HG03064 (cell line): ENCODE measurements at regions not wholly inside any gene's neighbourhood (a gene's known extent, or its start where the extent isn't known, plus 50 kb on each side); places are given as distances from the start of the nearest gene placed in this dataset.

Experiments used
- ATAC-seq: cut with Tn5 transposase; IDR thresholded peaks from one replicate; pipeline ENCODE4 v1.9.1; 2021; ENCODE audit warnings: low read depth; ENCODE audit not compliant: unreplicated experiment

GRCh38 chr2:217396165-217396564 lies 536.3 kb upstream of the TNP1 start:
- no peak for ATAC-seq

DNA sequence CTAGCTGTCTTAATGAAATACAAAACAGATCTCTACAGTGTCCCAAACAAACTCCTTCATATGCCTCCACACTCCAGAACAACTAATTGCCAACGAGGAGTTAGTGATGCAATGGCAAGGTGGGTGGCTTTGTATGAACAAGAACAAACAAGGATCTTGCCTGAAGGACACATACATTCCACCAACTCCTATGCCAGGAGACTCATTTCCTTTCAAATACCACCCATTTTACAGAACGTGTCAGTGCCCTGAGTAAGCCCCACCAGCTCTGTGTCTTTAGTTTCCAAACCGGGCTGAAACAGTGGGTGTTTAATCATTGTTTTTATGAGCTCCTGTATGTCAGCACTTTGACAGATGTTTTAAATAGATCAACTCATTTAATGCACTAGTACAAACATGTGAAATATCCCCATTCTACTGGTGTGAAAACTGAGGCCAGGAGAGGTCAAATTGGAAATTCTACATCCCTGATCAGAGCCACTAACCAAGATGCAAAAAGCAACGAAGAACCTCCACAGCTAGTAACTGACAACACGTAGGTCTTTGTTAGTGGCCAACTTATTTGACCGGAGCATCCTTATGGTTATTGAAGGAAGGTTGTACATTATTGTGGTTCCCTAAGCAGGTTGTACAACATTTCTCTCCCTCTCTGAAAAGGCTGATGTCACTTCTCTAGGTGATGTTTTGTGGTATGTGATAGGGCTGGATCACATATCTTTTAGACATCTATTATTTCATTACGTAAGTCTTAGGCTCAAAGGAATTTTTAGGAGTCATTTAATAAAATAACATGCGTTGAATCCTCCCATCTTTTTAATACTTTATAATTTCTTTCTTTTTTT lies 534.9 kb upstream of the TNP1 start:
- no peak for ATAC-seq

DNA sequence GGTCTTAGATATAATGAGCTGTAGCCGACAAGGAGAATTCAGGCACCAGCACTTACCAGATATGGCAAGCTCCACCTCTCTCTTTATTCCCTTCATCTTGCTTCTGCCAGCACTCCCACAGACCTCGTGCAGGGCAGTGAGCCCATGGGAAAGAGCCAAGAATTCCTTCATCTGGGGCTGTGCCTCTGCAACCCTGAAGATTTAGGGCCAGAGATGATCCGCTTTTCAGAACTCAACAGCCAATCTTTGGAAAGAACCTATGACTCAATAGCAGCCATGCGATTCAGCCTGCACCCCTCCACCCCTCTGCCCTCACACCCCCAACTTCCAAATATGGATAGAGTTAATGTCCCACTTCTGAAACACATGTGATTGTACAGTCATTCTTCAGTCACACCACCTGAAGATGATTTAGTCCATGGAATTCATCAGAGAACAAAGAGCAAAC lies 533.7 kb upstream of the TNP1 start:
- ATAC-seq = no peak

GRCh38 chr2:217392930-217393584 lies 533.2 kb upstream of the TNP1 start:
- no peak for ATAC-seq

GRCh38 chr2:217387776-217388387 lies 528.0 kb upstream of the TNP1 start:
- ATAC-seq = no peak

GRCh38 chr2:217386041-217386440 lies 526.2 kb upstream of the TNP1 start:
- no peak for ATAC-seq

DNA sequence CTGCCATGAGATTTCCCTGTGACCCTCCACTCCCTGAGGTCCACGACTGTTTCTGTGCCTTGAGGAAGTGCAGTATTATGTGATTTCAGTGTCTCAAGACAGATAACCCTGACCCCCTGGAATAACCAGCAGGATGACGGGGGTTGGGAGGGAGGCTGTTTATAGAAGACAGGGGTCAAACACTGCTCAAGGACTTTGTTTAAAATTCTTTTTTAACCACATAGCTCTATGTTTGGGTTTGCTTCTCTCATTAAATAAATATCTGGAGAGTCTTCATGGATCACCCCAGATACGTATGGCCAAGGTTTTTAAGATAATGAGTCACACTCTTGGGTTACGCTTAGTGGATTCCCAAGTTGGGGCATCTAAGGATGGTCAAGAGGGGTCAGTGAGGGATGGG lies 523.8 kb upstream of the TNP1 start:
- ATAC-seq = no peak

- ATAC-seq = no peak
Observed at GRCh38 chr2:217382794-217383193, 522.9 kb upstream of the TNP1 start.

GRCh38 chr2:217379807-217380206 lies 519.9 kb upstream of the TNP1 start:
- ATAC-seq = no peak

DNA sequence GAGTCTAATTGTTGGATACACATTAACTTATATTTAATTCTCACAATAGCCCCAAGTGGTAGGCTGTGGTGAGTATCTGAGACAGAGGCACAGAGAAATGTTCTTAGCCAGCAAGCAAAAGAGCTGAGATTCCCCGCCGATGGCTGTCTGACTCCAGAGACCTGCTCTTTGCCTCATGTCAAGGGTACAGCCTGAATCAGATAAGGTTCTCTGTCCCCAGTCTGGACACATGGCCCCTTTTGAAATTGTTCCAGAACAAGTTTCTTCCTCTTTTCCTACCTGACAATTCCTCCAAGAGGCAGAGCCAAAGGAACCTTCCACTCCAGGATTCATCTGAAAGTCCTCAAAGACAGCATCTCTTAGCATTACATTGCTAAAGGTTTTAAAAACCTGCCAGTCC lies 512.9 kb upstream of the TNP1 start:
- no peak for ATAC-seq

DNA sequence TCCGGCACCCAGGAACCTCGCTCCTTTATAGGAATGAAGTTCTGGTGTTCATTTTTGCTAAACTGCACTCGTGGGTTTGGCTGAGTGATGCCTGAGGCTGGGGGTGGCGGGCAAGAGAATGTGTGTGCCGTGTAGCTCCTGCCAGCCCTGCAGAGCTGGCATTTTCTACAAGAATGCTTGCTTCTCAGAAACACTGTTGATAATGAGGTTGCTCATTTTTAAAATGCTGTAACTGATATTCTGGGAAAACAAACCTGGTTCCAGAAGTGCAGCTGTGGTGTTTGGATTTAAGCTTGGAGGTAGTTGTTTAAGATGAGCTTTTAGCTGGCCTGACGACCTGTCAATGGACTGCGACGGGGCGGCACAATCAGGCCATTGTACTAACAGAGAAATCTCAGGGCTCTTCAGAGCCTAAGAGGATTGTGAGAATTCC lies 511.9 kb upstream of the TNP1 start:
- ATAC-seq = no peak

DNA sequence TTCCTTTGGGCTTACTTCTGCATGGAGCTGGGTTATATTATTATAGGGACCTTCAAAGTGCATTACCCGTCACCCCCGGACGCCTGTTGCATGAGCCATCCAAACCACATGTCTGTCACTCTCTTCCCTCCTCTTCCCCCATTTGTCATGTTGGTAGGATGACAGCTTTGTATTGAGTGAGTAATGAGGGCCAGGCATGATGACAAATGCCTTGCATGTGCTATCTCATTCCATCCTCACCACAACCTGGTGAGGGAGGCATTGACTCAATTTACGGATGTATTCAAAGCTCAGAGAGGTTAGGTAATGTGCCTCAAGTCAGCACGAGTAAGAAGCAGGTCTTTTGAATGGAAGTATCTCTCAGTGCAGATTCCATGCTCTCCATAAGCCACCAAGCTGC lies 510.5 kb upstream of the TNP1 start:
- ATAC-seq = no peak

DNA sequence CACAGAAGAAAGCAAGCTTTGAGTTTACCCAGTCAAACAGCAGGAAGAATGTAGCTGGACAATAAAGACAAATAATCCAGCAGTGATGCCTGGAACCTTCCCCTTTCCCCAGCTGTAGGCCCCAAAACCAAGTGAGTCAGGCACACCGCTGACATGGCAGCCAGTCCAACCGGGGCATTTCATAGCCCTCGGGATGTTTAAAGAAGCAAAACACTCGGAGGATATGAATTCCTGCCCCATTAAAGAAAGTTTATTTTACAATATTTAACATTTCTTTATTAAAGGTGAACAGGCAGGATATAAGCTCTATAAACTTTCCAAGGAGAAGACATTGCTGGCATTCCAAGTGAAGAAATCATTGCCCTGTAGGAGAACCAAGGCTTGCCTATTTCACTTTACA lies 507.6 kb upstream of the TNP1 start:
- ATAC-seq = no peak

GRCh38 chr2:217366966-217367365 lies 507.1 kb upstream of the TNP1 start:
- ATAC-seq = no peak

DNA sequence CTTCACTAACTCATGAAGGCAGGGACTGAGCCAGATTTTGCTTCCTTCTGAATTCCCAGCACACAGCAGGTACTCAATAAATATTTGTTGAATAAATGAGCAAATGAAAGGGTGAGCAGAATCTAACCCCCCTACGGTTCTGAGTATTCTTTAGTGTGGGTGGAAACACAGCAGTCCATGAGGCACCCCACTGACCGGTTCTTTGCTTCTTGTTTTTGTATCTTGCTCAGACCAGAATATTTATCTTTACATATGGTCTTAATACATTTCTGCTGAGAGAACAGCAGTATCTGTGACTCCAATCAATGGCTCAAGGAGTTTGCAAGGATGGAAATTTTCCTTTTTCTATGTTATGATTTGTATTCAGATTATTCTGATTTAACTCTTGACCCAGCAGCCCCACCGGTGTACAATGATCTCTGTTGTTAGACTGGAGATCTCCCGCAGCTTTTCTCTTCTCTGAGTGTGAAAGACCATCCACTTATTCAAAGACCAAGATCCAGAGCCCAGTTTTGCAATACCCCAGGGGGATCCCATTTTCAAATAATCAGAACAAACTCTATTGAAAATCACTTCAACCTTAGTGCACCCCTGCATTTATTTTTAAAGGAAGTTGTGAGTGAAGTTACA lies 506.5 kb upstream of the TNP1 start:
- ATAC-seq = no peak

DNA sequence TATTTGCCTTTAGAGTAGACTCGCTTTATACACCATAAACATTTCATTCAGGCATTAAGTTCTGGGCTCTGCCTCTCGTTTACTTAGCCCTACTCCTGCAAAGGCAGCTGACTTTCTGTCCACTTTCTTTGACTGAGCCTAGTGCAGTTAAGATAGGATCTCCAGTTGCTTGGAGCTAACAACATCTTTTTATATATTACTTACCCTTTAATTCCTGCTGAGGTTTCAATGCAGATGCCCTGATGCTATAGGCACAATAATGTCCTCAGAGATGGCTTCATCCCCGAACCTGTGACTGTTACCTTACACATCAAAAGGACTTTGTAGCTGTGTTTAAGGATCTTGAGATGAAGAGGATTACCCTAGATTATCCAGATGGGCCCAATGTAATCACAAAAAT lies 505.8 kb upstream of the TNP1 start:
- ATAC-seq = no peak

GRCh38 chr2:217364224-217364623 lies 504.4 kb upstream of the TNP1 start:
- no peak for ATAC-seq

GRCh38 chr2:217363470-217363869 lies 503.6 kb upstream of the TNP1 start:
- no peak for ATAC-seq

DNA sequence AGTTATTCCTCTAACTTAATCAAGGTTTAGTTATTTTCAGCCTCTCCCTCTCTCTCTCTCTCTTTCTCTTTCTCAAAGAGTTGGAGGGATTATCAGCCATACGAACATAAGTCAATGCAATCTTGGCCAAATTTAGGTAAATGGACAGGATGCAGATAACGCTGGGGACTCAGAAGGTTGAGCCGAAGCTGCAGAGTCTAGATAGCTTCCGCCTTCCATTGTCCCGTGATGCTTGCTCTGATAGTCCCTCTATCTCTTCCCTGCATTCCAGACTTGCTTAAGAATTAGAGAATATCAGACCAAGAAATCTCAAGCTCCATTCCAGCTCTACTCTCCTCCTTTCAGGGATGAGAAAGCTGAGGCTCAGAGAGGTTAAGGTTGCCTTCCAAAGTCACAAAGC lies 502.8 kb upstream of the TNP1 start:
- no peak for ATAC-seq

- no peak for ATAC-seq
Observed at GRCh38 chr2:217362286-217362685, 502.4 kb upstream of the TNP1 start.

- ATAC-seq = no peak
Observed at GRCh38 chr2:217361483-217361880, 501.6 kb upstream of the TNP1 start.
